HG03469 (cell line): ENCODE measurements at regions not wholly inside any gene's neighbourhood (a gene's known extent, or its start where the extent isn't known, plus 50 kb on each side); places are given as distances from the start of the nearest gene placed in this dataset.

Experiments
- ATAC-seq: cut with Tn5 transposase; IDR thresholded peaks from one replicate; pipeline ENCODE4 v1.9.1; 2021; ENCODE audit warnings: mild to moderate bottlenecking, moderate library complexity, moderate number of reproducible peaks; ENCODE audit not compliant: unreplicated experiment

DNA sequence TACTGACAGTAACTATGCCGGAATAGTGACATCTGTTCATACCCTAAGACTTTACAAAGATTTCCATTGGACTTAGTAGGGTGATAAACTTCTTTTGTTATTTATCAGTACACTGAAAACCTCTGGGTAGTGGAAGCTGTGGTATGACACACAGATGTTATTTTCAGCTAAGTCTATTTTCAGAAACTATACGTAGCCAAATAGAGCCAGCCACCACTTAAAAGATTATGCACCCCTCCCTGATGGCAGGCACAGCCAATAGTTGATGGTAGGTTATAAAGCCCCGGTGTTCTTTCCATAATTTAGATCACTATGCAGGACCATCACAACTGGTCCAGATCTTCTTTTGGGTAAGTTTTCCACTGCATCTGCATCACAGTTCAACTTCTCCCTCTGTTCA lies 1603.2 kb upstream of the PABPC4L start:
- ATAC-seq = no peak

DNA sequence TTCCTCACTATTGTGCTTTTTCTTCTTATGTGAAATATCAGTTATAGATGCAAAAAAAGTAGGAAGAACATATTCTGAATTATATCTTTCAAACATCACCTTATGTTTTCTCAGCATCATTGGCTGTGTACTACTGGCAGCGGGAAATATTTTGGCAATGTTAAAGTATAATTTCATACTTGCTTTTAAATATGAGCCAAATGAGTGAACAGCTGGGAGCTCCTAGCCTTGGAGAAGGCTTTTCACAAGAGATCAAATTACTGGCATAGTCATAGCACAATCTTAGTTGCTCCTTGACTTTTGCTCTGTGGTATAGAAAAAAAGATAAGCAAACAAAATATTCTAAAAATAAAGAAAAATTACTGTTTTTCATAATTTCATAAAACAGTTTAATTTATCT lies 1575.8 kb upstream of the PABPC4L start:
- ATAC-seq = no peak

DNA sequence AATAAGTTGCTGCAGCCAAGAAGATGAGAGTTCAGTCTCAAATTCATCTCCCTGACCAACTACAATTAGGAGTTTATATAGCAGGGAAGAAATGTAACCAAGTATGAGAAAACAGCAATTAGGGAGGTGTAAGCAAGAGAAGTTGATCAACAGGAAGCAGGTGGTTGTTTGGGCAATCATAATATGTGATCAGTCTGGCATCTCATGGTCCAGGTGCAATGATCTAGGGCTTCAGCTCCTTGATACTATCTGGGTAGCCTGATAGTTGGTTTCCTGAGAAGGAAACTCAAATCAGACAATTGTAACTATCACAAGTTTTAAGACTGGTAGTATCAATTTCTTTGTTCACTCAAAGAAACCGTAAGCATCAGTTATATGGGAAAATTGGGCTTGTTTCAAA lies 1574.3 kb upstream of the PABPC4L start:
- no peak for ATAC-seq

DNA sequence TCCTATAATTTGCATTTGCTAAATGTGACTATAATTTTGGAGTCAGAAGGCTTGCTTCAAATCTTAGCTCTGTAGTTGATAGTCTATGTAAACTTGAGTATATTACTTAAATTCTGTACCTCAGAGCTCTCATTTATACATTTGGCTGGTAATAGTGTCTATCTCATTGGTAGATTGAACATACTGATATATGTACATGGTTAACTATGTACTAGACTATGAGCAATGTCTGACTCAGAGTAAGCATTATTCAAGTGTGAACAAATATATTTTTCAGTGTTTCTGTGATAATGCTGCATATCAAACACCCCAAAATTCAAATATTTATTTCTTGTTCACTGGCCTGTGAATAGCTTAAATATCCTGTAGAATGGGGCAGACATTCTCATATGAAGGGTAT lies 1568.9 kb upstream of the PABPC4L start:
- ATAC-seq = no peak

DNA sequence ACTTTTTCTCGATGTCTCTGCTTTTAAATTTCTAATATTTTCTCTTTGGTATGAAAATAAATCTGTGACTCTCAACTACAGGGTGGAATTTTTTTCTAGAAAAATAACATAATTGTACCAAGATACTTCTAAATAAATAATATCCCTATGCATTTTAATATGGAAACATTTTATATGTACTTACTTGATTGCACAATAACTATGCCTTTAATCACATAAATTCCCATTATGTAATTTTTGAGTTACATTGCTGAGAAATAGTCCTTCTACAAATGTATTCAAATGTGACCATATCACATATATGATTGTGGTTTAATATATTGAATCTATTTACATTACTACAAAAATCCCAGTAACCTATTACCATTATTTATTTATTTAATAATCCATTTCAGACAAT lies 1543.3 kb upstream of the PABPC4L start:
- ATAC-seq = no peak

DNA sequence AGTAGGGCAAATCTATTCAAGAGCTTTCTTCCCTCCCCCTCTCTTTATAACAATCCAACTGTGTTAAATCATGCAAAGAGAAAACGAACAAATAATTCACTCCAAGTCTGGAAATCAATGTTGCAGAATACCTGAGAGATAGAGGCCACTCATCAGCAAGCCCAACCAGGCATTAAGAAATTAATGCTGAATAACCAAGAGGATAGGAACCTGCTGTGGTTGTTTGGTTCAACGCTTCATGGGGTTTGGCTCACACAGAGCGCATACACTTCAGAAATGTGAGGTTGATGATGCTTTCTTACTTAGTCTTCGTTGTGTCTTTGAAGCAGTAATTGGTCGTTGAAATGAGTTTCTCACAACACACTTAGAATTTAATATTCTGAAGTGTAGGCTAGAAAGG lies 1540.0 kb upstream of the PABPC4L start:
- no peak for ATAC-seq

DNA sequence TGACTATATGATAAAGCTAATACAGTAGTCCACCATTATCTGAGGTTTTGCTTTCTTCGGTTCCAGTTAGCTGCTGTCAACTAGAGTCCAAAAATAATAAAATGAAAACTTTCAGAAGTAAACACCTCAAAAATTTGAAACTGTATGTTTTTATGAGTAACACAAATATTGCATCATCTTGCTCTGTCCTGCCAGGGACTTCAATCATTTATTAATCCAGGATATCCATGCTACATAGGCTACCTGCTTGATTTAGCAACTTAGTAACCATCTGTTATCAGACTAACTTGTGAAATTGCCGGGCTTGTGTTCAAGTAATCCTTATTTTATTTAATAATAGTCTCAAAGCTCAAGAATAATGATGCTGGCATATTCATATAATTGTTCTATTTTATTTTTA lies 1537.8 kb upstream of the PABPC4L start:
- ATAC-seq = no peak

DNA sequence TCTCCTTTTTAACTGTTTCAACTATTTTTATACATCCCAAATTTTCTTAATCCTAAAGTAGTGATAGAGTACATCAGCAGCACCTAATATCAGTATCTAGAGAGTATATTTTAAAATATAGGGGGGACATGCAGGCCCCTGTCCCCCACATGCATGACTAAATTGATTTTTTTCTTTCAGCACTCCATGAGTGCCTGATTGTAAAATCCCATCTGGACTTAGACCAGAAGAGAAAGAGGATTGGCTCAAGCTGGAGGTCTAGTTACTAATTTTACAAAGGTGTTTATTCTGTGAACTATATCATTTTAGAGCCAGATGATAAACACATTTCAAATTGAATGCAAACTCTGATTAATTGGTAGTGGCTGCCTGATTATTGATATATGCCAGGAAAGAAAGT lies 1533.9 kb upstream of the PABPC4L start:
- no peak for ATAC-seq

DNA sequence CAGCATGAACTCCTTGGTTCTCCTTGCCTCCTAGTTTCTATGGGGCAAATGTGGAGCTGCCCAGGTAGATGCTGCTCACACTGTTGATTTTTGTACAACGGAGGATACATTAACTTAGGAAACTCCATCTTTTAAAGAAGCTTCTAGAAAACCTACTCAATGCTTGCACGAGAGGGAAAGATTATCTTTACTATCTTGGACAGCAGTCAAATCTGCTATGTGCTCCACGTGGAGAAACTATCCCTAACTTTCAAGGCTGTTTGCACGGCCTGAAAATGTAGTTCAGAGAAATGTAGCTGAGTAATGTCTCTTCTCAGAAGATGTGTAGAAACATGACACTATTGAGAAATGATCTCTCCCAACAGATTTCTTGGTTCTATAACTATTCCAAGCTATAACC lies 1530.9 kb upstream of the PABPC4L start:
- no peak for ATAC-seq

DNA sequence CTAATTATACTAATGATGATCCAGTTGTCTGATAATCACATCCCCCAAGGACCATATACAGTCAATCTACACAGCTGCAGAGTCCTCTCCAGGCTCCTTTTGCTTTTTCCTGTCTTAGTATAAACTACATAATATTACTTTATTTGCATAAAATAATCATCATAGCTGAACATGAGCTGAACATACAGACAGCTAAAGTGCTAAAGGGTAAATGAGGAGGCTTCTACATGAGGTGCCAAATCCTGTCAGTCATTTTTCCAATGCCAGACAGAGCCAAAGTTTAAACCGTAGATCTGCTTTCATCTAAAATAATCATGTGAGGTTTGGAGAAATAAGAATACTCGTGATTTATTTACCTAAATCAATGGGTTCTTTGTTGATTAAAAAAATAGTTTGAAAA lies 1530.1 kb upstream of the PABPC4L start:
- no peak for ATAC-seq

DNA sequence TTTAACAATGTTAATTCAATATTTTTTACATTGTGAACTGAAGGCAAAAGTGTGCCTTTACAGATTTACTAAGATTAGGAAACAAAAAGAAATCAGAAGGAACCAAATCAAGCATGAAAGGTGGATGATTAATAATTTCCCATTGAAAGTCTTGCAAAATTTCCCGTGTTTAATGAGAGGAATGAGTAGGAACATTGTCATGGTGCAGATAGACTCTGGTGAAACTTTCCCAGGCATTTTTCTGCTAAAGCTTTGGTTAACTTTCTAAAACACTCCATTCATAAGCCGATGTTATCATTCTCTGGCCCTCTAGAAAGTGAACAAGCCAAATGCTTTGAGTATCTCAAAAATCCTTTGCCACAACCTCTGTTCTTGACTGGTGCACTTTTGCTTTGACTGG lies 1522.8 kb upstream of the PABPC4L start:
- ATAC-seq = no peak

DNA sequence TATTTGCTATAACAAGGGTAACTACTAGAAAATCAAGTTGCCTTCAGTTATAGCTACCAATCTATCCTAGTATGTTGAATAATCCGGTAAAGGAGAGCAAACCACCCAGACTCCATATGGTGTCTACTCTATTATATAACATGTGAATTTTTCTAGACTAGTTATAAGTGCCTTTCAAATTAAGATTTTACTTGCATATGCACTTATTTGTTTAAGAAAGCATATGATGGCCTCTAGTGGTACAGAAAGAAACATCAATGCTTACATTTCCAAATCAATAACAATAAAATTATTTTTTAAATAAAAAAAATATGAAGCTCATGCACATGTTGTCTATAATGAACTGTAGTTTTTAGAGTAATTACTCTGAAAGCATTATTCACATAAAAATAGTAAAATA lies 1516.4 kb upstream of the PABPC4L start:
- no peak for ATAC-seq

DNA sequence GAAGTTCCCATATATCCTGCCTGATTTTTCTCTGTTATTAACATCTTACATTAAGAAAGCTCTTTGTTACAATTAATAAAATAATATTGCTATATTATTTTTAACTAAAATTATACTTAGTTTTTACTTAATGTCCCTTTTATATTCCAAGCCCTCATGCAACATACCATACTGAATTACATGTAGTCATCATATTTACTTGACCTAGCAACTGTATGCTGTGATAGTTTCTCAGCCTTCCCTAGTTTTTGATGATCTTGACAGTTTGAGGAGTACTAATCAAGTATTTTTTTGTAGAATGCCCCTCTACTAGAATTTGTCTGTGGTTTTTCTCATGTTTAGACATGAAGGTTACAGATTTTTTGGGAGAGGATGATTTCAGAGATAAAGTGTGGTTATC lies 1503.8 kb upstream of the PABPC4L start:
- ATAC-seq = no peak

DNA sequence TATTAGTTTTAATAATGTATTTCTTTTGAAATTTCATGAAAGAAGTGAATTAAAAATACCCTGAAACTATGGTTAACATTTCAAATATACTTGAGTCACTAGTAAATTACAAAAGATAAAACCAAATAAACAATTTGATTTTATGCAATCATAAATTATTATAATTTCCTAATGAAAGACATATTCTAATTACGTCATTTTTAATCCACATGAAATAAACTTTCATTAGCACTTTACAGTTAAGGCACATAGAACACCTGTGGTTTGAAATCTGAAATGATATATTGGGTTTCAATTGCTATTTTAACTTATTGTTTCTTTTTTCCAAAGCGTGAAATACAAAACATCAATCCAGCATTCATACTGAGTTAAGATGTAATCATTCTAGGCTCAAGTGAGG lies 1492.5 kb upstream of the PABPC4L start:
- ATAC-seq = no peak

DNA sequence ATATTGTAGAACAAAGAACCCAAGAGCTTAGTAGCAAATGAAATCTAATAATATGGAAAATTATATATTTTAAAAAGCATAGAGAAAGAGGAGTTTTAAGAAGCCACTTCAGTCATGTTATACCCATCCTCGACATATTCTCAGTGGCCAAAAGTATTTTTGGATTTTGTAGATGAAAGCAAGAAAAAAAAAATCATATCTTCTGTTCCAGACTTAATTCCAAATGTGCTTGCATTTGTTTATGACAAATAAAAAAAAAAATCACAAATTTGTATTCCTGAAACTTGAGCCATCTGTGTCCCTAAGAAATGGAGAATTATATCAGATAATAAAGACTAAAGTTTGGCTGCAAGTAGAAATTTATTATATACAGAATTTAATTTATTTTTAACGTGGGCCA lies 1482.4 kb upstream of the PABPC4L start:
- ATAC-seq = no peak

DNA sequence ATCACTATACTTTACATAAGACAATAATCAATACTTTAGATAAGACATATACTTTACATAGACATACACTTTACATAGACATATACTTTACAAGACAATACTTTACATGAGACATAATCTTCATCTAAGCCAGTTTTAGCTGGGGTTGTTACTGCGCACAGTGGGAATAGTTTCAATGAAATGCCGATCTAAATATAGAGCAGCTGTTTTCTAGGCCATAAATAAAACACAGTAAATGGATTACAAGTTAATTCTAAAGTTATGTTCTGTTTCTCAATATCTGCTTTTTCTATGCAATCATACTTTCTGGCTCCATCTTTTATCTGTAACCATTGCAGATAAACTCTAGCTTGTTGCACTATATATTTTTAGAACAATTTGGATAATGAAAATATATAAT lies 1470.6 kb upstream of the PABPC4L start:
- no peak for ATAC-seq

DNA sequence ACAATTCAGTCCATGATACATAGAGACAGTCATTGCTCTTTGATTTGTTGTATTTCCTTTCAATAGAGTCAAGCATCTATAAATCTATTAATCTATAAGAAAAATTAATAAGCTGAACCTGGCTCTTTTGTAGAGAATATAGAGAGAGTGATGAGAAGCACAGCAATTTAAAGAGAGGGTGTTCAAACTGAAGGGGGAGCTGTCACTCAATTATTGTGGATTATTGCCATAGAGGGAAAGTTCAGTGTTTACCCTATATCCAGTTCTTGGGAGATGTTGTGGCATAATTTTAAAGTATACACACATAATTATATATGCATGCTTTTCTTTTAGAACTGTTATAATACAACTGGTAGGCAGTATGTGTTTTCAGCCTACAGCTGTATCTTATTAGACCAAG lies 1469.0 kb upstream of the PABPC4L start:
- ATAC-seq = no peak
